ENCODE measurements at regions not wholly inside any gene's neighbourhood (a gene's known extent, or its start where the extent isn't known, plus 50 kb on each side); places are given as distances from the start of the nearest gene placed in this dataset.

GRCh38 chr19:32219392-32219791 lies 126.0 kb upstream of the ZNF507 start:
- dilution Hi-C loops (cut with MboI; ENCODE audit: extremely low pct_ligation_motif_present, low sequenced_read_pairs), result no loop called here

GRCh38 chr19:32219881-32220472 lies 125.4 kb upstream of the ZNF507 start:
- dilution Hi-C loops (cut with MboI; ENCODE audit: extremely low pct_ligation_motif_present, low sequenced_read_pairs), result no loop called here
- Histone ChIP-seq H3K27ac (ENCODE audit: control insufficient read depth, insufficient read depth, low read length) (no peak overlapping the region), H3K79me2 (ENCODE audit: control insufficient read depth, insufficient read depth, low read length) (no peaks in the 10 kb centered on the region), H3K4me1 (ENCODE audit: control insufficient read depth, extremely low read depth, insufficient read depth, low read length) (no peaks in the 10 kb centered on the region), H3K27me3 (ENCODE audit: control insufficient read depth, extremely low read depth, insufficient read depth, low read length) (peaks cover 11% of the 10 kb centered on the region), H3K9me3 (ENCODE audit: control insufficient read depth, low read depth, low read length) (no peaks in the 10 kb centered on the region), H3K4me3 (ENCODE audit: control insufficient read depth in 2 of 3, extremely low read depth in 1 of 3, insufficient read depth in 2 of 3, low read depth in 1 of 3, low read length in 3 of 3) (no peak overlapping the region), H3K9ac (ENCODE audit: control insufficient read depth, extremely low read depth, insufficient read depth, low read length) (no peak overlapping the region), H3K4me2 (ENCODE audit: control insufficient read depth, extremely low read depth, insufficient read depth, low read depth, low read length) (no peak overlapping the region), H4K20me1 (ENCODE audit: control insufficient read depth, extremely low read depth, insufficient read depth, low read length) (no peaks in the 10 kb centered on the region), H2AFZ (ENCODE audit: control insufficient read depth, low read length) (no peak overlapping the region), H3K9me1 (ENCODE audit: control insufficient read depth, extremely low read depth, insufficient read depth, low read length) (no peaks in the 10 kb centered on the region), H3K36me3 (ENCODE audit: control insufficient read depth in 2 of 2, extremely low read depth in 1 of 2, insufficient read depth in 2 of 2, low read length in 2 of 2) (no peaks in the 10 kb centered on the region)
- DNase-seq (ENCODE audit: low read depth, low spot score) (no peak), FAIRE-seq (no peak)
- TF ChIP-seq CTCF (optimal IDR thresholded peaks at IDR 0.05 in 1 of 3, IDR thresholded peaks at IDR 0.05 in 1 of 3, conservative IDR thresholded peaks at IDR 0.05 in 1 of 3; ENCODE audit: extremely low read depth in 1 of 3, insufficient read depth in 2 of 3, low read length in 3 of 3) (no peak), EZH2 (IDR thresholded peaks at IDR 0.05; ENCODE audit: low read length) (no peak)

More at GRCh38 chr19:32219392-32219791, 126.0 kb upstream of the ZNF507 start:
- Histone ChIP-seq H3K27me3 (ENCODE audit: control insufficient read depth, extremely low read depth, insufficient read depth, low read length) (peaks cover 10% of the 10 kb centered on the region), H3K36me3 (ENCODE audit: control insufficient read depth in 2 of 2, extremely low read depth in 1 of 2, insufficient read depth in 2 of 2, low read length in 2 of 2) (no peaks in the 10 kb centered on the region), H2AFZ (ENCODE audit: control insufficient read depth, low read length) (no peak overlapping the region), H3K27ac (ENCODE audit: control insufficient read depth, insufficient read depth, low read length) (no peak overlapping the region), H4K20me1 (ENCODE audit: control insufficient read depth, extremely low read depth, insufficient read depth, low read length) (no peaks in the 10 kb centered on the region), H3K4me3 (ENCODE audit: control insufficient read depth in 2 of 3, extremely low read depth in 1 of 3, insufficient read depth in 2 of 3, low read depth in 1 of 3, low read length in 3 of 3) (no peak overlapping the region), H3K4me1 (ENCODE audit: control insufficient read depth, extremely low read depth, insufficient read depth, low read length) (no peaks in the 10 kb centered on the region), H3K4me2 (ENCODE audit: control insufficient read depth, extremely low read depth, insufficient read depth, low read depth, low read length) (no peak overlapping the region), H3K9me1 (ENCODE audit: control insufficient read depth, extremely low read depth, insufficient read depth, low read length) (no peaks in the 10 kb centered on the region), H3K9ac (ENCODE audit: control insufficient read depth, extremely low read depth, insufficient read depth, low read length) (no peak overlapping the region), H3K9me3 (ENCODE audit: control insufficient read depth, low read depth, low read length) (no peaks in the 10 kb centered on the region), H3K79me2 (ENCODE audit: control insufficient read depth, insufficient read depth, low read length) (no peaks in the 10 kb centered on the region)
- TF ChIP-seq EZH2 (IDR thresholded peaks at IDR 0.05; ENCODE audit: low read length), result no peak
- no peak for TF ChIP-seq CTCF (optimal IDR thresholded peaks at IDR 0.05 in 1 of 3, IDR thresholded peaks at IDR 0.05 in 1 of 3, conservative IDR thresholded peaks at IDR 0.05 in 1 of 3; ENCODE audit: extremely low read depth in 1 of 3, insufficient read depth in 2 of 3, low read length in 3 of 3)
- no peak for DNase-seq (ENCODE audit: low read depth, low spot score)
- FAIRE-seq, result no peak

All from keratinocyte (primary cell).